SK-MEL-5 (cell line): ENCODE measurements at regions not wholly inside any gene's neighbourhood (a gene's known extent, or its start where the extent isn't known, plus 50 kb on each side); places are given as distances from the start of the nearest gene placed in this dataset.

Experiments
- DNase-seq: peaks from one replicate; pipeline ENCODE4 v3.0.0-alpha.2; 2016; ENCODE audit warnings: low read depth, low spot score
- in situ Hi-C: cut with HindIII; loops from 2 replicates; pipeline ENCODE4 v1.10.0; 2016; ENCODE audit warnings: low sequenced_read_pairs, high pct_unique_total_duplicates, low pct_unique_long_range_greater_than_20kb

DNA sequence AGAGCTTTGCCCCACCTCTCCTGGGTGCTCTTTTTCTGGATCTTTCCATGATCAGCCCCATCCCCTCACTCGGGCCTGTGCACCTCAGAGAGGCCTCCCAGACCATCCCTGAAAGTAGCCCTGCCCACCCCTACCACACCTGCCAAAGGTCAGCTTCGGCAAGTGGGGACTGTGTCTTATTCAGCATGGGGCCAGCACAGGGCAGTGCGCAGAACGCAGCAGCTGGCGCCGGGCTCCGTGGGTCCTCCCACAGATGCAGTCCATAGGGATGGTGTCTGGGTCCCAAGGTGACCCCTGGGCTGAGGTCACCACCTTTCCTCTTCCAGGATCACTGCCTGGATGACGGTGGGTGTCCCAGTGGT lies 79.4 kb downstream of the CEBPB start:
- DNase-seq: no peak
- in situ Hi-C loops: no loop called here

DNA sequence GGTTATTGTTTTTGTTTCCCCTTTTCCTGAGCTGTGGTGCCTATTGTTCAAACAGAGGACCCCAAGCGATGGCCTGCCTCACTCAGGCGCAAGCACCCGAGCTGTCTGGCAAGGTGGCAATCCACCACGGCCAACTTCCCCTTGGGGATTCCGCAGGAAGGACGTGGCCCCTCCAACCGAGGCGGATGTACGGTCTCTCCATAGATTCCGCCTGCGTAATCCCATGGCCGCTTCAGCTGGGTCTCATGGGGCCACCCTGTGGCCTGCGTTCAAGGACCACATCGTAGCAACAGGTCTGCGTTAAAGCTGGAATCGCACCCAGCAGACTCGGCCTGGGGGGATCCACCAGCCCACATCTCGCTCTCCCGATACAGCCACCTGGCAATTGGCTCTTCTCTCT lies 79.9 kb downstream of the CEBPB start:
- in situ Hi-C loops: no loop called here

DNA sequence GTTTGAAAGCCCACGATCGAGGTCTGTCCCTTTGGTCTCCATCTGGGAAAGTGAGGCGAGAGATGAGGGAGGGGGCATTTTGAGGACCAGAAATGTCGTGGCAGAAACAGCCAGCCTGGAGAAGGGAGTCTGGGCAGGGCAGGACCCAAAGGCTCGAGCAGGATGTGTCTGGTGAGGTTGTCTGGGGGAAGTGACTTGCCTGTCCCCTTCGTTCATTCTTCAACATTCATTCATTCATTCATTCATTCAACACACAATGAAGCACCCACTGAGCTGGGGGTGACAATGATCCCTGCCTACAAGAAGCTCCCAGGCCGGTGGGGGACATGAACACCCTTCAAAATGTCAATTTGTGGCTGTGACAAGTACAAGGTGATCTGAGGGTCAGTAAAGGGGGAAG lies 80.5 kb downstream of the CEBPB start:
- no peak for DNase-seq
- in situ Hi-C loops: no loop called here

More for the DNA sequence above, 79.9 kb downstream of the CEBPB start:
- DNase-seq: no peak

DNA sequence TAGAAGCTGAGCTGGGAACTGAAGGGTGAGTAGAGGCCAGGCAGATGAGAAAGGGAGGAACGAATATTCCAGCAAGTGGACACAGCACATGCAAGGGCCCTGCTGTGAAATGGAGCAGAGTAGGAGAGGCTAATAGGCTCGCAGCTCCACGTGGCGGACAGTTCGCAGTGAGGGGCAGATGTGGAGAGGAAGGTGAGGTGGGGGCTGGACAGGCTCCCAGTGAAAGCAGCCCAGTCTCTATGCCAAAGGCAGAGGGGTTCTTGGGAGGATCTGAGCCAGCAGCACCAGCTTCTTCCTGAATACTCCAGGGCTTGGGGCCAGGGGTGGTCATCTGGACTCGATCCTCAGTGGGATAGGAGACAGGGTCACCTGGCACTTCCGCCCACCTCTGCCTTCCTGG lies 81.0 kb downstream of the CEBPB start:
- in situ Hi-C loops: no loop called here
- no peak for DNase-seq

DNA sequence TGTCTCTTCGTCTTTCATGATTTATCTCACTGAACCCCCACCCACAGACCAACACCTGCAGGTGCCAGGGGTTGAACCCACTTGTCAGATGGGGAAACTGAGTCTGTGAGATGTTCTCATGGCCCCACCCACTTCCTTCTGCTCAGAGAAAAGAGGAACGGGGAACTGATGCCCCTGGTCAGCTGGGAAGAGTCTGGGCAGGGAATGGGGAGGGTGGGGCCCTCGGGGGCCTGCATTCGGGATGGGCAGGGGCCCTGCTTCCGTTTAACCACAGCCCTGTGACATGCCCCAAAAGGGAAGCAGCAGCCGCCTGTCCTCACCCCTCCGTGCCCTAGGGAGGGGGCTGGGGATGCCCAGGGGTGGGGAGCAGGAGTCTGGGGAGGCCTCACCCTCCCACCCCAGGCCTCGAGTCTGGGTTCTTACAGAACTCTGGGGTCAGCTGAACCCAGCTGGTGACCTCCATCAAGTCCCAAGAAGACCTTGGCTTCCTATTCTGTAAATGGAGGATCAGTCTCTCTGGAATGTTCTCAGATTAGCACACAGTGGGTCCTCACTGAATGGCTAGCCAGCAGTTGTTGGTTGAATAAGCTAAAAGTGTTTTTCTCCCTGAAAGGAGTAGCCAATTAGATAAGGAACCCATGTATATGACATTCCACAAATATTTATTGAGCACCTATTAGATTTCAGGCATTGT lies 81.5 kb downstream of the CEBPB start:
- DNase-seq: no peak
- in situ Hi-C loops: no loop called here

DNA sequence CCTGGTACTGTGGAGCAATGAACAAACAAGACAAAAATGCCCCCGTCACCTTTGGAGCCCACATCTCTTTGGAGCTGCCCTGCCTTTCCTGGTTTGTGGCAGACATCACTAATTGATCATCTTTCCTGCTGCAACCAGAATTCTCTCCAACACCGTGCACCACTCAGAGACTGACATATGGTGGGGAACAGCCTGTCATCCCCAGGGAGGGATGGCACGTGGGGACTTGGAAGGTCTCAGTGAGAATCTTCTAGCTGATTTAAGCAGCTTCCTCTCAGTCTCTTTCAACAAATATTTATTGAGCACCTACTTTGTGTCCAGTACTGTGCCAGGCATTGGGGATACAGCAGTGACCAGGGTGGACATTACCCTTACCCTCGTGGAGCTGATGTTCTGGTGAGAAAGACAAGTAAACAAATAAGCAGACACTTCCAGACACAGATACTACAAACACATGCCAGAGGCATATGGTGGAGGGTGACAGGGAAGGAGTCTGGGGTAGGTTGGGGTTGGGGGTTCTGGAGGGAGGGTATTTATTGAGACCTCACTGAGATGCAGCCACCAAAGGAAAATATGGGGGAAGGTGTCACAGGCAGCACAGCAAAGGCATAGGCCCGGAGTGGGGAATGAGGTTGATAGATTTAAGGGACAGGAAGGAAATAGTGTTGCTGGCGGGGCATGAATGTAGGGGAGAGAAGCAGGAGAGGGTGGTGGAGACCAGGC lies 82.3 kb downstream of the CEBPB start:
- in situ Hi-C loops: no loop called here
- DNase-seq: no peak

DNA sequence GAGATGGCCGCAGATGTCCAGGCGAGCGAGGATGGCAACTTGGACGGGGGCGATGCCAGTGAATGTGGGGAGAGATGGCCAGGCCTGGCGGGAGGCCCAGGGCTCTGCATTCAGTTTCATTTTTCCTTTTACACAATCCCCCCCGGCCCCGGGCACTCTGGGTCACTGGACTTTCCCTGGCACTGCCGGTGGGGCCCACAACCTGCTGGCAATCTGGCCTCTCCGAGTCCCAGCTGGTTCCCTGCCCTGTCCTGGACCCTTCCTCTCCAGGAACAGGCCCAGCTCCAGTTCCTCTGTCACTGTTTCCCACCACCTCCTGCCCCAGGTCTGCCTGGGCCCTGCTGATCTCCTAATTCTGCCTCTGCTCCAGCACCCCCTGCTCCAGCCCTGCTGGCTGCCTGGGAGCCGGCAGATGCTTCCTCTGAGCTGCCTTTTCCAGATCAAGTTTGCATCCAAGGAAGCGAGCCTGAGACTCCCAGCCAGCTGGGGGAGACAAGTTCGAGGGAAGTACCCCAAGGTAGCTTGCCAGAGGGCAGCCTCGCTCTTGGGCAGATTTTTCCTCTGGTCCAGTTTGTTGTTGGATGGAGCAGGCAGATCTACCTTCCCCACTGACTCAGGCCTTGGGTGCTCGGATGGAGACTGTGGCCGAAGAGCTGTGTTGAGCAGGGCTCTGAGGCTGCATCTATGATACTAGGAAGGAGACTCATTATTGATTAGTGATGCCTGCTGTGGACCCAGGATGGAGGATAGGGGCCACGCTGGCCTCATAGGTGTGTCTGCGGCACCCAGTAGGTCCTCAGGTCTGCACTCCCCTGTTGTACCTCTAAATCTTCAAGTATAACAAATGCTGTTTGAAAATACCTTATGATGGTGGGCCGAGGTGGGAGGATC lies 83.2 kb downstream of the CEBPB start:
- in situ Hi-C loops: no loop called here
- no peak for DNase-seq

DNA sequence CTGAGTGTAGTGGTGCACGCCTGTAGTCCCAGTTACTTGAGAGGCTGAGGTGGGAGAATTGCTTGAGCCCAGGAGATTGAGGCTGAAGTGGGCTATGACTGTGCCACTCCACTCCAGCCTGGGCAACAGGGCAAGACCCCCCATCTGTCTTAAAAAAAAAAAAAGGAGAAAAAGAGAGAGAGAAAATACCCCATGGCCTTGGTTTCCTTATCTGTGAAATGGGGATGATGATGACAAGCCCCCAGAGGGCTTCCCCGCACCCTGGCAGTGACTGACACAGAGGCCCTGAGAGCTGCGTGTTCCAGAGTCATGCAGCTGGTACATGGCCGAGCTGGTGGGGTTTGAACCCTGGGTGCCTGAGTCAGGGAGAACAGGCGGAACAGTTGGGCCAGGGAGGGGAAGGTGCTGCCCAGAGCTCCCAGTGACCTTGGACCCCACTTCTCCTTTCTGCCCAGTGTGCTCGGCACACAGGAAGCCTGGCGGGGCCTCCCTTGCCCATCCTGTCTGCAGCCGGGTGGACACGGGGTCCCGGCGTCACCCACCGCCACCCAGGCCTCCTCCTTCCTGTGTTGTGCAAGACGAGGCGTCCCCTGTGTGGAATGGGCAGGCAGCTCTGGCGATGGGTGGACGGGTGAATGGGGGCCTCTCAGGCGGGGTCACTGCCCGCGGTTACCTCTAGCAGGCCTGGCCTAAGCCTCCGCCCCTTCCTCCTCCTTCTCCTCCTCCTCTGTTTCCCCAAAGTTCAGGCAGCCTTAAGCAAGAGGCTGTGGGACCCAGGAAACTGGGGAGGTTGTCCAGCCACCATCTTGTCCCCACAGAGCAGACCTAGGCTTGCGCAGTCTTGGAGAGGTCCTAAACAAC lies 84.2 kb downstream of the CEBPB start:
- DNase-seq: no peak
- in situ Hi-C loops: no loop called here

DNA sequence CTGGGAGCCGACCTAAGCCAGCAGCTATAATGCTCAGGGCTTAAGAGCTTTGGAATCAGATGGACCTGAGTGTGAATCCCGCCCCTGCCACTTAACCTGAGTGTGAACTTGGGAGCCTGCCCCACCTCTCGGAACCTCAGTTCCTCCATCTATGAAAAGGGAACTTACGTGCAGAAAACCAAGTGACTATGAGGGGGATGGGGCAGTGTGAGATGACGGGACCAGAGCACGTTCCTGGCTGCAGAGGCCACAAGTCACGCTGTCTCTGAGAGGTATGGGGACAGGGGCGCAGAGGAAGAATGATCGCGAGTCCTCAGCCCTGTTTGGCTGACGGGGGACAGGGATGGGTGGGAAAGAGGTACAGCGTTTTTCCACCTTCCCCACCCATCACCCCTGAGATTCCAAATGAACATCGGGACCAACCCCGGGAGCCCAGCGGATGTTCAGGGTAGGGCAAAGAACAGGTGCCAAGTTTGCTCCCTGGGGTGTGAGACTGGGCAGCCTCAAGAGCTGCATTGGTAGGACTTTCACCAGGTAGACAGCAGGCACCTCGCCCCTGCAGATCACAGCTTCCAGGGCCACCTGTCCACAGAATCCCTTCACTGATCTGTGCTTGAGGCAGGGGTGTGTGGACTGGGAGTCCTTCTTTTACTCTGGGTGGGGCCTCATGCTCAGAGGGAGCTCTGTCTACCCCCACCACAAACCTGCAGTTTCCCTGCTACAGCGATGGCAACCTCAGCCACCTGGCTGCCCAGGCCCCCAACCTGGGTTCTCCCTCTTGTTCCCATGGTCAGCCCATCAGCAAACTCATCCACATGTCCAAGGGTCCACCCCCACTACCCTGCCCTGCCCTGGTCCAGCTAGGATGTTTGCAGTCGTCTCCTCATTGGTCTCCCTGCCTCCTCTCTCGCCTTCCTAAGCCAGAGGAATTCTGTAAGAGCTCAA lies 85.8 kb downstream of the CEBPB start:
- in situ Hi-C loops: no loop called here
- DNase-seq: no peak

DNA sequence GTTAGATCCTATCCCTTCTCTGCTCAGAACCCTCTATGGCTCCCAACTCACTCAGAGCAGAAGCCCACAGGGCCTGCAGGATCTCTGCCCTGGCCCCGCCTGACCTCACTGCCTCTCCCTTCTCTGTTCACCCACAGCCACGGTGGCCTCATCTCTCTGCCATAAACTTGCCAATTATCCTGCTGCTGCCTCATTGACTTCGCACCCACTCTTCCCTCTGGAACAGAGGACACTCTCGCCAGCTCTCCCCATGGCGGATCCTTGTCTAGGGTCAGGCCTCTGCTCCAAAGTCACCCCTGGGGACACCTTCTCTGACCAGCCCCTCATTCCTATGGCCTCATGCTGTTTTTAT lies 86.4 kb downstream of the CEBPB start:
- DNase-seq: no peak
- in situ Hi-C loops: no loop called here

DNA sequence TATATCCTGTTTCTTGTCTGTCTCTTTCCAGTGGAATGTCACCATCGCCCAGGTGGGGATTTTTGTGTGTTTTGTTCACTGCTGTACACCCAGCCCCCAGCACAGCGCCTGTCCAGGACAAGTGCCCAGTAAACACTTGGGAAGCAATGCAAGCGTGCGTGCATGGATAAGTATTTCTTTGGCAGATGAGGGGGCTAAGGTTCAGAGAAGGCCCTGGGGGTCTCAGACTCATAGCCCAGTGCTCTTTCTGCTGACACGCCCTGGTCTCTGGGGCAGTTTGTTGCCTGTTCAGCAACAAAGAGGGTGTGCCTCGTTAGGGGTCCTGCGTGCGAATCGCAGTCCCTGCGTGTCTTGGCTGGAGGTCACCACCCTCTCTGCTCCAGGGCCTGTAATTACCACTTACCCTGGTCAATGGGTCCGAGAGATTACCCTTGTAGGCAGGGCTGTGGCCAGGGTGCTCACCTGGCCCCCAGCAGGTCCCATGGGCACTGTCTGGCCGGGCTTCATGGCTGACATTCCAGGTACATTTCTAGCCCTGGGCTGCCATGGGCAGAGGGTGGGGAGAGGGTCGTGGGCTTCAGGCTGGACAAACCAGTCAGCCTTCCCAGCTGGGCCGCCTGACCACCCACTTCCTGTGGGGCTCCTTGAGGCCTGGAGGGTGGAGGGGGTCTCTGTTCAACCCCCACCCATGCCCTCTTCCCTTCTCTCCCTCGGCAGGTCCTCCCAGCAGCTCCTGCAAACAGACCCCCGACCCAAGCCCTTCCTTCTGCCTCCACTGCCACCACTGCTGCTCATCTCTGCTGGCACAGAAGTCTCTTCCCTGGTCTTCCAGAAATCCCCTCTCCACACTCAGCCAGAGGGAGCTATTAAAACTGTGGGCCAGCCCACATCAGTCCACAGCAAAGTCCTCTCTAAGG lies 87.1 kb downstream of the CEBPB start:
- DNase-seq: peak; percentile 53
- in situ Hi-C loops: no loop called here

DNA sequence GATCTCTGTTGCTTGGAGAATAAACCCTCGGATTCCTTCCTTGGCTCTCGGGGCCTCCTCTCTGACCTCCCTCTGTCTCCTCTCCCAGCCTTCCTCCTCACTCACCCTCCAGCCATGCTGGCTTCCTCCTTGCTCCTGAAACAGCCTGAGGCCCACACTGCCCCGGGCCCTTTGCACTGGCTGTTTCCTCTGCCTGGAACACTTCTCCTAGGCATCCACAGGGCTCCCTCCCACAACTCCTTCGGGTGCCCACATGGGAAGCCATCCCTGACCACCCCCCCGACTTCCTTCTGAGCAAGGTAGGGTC lies 87.7 kb downstream of the CEBPB start:
- in situ Hi-C loops: no loop called here
- no peak for DNase-seq

DNA sequence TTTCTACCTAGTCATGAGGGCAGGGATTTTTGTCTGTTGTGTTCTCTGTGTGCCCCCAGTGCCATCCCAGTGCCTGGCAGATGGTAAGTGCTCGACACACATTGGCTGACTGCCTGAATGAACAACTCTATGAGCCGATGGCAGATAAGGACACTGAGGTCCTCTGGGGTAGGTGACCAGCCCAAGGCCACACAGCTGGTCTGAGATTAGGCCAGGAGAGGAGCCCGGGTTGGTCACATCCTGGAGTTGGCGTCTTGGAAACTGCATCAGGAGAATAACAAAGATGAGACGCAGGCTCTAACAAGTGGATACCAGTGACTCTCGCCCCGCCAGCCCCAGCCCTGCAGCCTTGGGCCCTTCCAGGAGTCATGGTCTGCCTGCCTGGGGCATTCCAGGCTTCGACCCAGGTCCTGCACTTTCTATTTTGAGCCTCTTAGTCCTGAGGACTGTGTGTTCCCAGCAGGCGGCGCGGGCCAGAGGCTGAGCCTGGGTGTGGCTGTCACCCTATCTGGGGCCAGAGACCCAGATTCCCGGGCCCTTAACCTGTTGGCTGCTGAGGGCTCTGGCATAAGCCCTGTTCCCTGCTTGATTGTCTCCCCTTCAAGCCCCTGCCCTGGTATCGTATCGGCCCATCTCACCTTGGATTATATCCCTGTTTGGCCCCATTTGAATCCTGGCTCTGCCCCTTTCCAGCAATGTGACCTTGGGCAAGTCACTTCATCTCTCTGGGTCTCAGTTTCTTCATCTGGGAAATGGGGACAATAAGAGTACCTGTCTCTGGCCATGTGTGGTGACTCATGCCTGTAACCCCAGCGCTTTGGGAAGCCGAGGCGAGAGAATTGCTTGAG lies 88.3 kb downstream of the CEBPB start:
- DNase-seq: no peak
- in situ Hi-C loops: no loop called here

DNA sequence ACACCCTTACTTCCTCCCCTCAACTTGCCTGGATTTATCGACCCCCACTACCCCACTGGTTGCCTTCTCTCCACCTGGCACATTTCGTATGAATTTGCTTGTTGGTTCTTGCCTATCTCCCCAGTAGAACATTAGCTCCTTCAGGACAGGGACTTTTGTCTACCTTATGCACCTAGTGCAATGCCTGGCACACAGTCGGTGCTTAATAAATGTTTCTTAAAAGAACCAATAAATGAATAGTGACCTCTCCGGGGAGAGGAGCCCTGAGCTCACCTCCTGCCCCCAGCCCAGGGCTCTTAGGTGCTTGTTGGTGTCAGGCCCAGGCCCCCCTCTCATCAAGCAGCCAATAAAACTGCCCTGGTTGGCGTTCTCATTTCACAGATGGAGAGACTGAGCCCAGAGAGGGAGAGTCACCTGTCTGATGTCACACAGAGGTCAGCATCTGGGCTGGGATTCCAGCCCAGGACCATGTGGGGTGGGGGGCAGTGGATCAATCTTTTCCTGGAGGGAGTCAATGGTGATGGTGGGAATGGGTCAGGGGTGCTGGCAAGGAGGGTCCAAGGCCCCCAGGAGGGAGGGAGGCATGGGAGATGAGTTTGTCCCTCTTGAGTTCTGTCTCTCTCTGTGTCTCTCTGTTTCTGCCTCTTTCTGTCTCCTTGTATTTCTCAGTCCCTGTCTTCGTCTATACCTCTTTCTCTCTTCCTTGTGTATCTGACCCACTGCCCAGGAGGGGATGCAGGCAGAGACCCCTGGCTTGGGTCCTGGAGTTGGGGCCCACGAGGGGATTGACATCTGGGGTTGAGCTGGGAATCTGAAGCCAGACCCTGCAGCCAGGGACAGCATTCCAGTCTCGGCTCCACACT lies 89.6 kb downstream of the CEBPB start:
- in situ Hi-C loops: loop anchor here (10.0 kb wide), 1 partner anchor 185 kb away; no protein-coding TSS in a partner anchor

More for the DNA sequence above, 89.6 kb downstream of the CEBPB start:
- DNase-seq: no peak
